ENCODE measurements at regions not wholly inside any gene's neighbourhood (a gene's known extent, or its start where the extent isn't known, plus 50 kb on each side); places are given as distances from the start of the nearest gene placed in this dataset.

- no peak for DNase-seq
These were observed 310.7 kb upstream of the CDH4 start for GRCh38 chr20:60941379-60941778.

DNA sequence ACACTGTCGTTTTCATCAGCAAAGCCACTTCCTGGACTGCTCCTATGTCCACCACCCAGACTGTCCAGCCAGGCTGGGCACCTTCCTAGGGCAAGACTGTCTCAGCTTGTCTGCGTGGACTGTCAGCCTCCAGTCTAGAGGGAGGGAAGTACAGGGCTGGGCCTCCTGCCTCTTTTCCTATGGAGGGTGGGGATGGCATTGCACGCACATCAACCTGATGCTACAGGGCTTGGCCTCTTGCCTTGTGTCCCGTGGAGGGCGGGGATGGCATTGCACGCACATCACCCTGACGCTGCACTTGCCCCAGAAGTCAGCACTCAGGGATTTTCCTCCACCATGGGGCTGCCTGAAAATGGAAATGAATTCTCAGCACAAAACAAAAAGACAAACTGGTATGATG is 304.2 kb upstream of the CDH4 start:
- DNase-seq: no peak

GRCh38 chr20:60948224-60948623 is 303.8 kb upstream of the CDH4 start:
- no peak for DNase-seq

- DNase-seq: peak; percentile 84
These were observed 301.5 kb upstream of the CDH4 start for GRCh38 chr20:60950561-60950960.

GRCh38 chr20:60950974-60951373 is 301.1 kb upstream of the CDH4 start:
- DNase-seq: no peak

GRCh38 chr20:60952861-60953260 is 299.2 kb upstream of the CDH4 start:
- no peak for DNase-seq

GRCh38 chr20:60953321-60953720 is 298.7 kb upstream of the CDH4 start:
- DNase-seq: no peak

GRCh38 chr20:60955706-60956105 is 296.4 kb upstream of the CDH4 start:
- no peak for DNase-seq

DNA sequence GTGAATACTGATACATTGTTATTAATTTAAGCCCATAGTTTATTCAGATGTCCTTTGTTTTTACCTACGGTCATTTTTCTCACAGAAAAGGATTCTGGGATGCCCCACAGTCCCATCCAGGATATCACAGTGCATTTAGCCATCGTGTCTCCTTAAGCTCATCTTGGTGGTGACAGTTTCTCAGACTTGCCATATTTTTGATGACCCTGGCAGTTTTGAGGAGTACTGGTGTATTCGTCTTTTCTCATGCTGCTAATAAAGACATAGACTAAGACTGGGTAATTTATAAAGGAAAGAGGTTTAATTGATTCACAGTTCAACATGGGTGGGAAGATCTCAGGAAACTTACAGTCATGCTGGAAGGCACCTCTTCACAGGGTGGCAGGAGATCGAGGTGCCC is 295.9 kb upstream of the CDH4 start:
- DNase-seq: no peak

- DNase-seq: no peak
These were observed 294.4 kb upstream of the CDH4 start for GRCh38 chr20:60957621-60958020.

GRCh38 chr20:60959971-60960370 is 292.1 kb upstream of the CDH4 start:
- DNase-seq: no peak

DNA sequence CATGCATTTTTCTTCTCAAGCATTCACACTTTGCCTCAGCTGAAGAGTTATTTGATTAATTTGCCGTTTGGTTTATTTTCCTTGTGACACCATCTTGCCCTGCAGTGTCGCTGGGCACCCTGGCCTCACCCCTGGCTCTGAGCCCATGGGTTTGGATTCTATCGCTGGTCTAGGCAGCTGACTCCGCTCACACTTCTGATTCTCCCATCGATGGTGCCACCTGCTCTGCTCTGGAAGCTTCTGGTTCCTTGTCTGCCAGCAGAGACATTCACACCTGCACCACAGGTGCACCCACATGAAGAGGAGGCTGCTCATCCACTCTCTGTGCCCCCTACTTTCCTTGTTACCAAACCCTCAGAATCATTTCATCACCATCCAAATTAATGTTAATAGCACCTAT is 291.6 kb upstream of the CDH4 start:
- DNase-seq: no peak

GRCh38 chr20:60961551-60961950 is 290.5 kb upstream of the CDH4 start:
- DNase-seq: no peak

GRCh38 chr20:60962367-60963045 is 289.6 kb upstream of the CDH4 start:
- no peak for DNase-seq

- no peak for DNase-seq
These were observed 288.9 kb upstream of the CDH4 start for GRCh38 chr20:60963146-60963545.

DNA sequence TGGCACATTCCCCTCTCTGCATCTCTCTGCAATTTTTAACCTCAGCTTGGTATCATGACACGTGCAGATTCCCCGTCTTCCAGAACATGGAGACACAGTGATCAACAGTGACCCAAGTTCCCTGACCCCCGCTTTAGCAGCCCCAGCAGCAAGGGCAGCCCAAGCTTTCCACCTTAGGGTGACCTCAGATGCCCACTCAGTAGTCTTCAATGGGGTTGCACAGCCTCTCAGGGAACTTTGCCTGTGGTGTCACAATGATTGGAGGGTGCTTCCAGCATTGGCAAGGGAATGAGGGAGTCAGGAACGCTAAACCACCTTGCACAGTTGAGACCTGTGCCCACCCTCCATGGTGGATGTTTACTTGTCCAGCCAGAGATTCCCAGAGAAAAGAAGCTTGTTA is 287.1 kb upstream of the CDH4 start:
- no peak for DNase-seq

DNA sequence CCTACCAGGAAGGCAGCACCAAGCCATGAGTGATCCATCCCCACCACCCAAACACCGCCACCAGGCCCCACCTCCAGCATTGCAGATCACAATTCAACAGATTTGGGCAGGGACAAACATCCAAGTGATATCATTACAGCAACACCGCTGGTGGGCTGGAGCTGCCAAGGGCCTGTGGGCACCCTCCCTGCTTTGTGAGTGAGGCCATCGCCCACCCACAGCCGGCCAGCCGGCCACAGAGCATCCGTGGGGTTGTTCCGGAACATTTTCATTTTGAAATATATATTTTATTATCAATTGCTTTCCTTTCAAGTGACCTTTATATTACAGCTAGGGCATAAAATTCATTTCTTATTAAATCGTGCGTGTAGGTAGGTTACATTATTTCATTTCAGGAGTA is 286.0 kb upstream of the CDH4 start:
- DNase-seq: no peak

GRCh38 chr20:60966766-60967165 is 285.3 kb upstream of the CDH4 start:
- DNase-seq: no peak

DNA sequence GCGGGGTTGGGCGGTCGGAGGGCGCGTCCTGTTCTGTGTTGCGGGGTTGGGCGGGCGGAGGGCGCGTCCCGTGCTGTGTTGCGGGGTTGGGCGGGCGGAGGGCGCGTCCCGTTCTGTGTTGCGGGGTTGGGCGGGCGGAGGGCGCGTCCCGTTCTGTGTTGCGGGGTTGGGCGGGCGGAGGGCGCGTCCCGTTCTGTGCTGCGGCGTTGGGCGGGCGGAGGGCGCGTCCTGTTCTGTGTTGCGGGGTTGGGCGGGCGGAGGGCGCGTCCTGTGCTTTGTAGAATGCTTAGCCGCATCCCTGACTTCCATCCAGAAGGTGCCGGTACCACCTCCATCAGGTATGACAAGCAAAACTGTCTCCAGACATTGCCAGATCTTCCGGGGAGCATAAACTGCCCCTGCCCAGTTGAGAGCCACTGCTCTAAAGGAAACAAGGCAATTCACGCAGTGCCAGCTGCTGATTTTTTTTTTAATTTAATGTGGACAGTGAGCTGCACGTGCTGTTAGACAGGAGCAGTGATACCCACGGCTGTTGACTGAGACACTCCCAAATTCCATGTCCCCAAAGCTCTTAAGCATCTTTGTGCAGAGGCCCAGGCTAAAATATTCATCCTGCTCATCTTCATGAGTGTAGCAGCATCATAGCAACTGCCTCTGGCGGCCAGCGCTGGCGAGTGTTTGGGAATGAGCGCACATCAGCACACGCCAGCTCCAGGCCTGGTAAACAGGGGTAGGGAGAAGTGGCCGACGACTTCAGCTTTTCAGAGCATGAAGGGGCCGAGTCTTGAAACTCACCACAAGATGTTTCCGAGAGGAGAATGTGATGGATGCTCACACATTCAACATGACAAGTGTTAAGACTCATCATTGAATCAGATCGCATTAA is 284.4 kb upstream of the CDH4 start:
- no peak for DNase-seq

GRCh38 chr20:60968853-60969720 is 283.0 kb upstream of the CDH4 start:
- DNase-seq: no peak

GRCh38 chr20:60970601-60971000 is 281.5 kb upstream of the CDH4 start:
- DNase-seq: no peak

DNA sequence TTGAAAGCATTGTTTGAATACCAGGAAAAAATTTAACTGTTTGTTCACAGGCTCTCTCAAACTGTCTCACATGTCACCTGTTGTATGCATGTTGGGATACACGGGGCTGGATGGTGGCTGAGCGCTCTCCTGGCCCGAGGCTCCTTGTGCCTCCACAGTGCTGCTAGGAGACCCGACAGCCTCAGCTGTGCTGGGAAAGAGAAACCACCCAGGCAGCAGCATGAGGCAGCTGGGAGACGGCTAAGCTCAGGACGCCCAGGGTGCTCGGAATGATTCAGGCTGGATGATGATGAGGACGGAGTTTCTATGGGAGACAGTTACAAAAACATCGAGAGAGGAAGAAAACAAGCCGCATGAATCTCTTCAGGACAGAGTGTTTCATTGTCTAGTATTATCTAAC is 278.0 kb upstream of the CDH4 start:
- no peak for DNase-seq

GRCh38 chr20:60974441-60974945 is 277.6 kb upstream of the CDH4 start:
- DNase-seq: no peak

All from DMS79 treated with DMSO at 0.1 percent for 48 hours (cell line).